COR-L47 (cell line): ENCODE measurements at regions not wholly inside any gene's neighbourhood (a gene's known extent, or its start where the extent isn't known, plus 50 kb on each side); places are given as distances from the start of the nearest gene placed in this dataset.
"Not testable (repeated sequence)": the region's sequence is repeated elsewhere in the genome, so short reads cannot be mapped to it uniquely, and the experiment has no call there.

Source experiments
- DNase-seq: peaks from one replicate; lab custom pipeline; 2025; lab: John Stamatoyannopoulos, UW

DNA sequence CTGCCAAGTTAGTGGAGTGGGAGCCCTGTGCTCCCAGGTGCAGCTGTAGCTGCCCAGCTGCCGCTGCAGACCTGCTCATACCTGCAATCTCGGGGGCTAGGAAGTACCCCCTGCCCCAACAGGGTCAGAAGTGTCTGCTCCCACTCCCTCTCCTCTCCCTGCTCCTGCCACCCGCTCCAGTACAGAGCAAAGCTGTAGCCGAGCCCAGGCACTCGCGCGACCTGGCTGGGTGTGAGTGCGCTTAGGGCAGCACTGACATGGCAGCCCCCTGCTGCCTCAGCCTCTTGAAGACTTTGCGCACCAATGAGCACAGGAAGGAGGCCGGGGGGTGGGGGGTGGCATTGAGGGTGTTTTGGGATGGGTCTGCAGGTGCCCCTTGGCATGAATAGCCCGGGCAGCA, 1951.4 kb downstream of the SUCLG1 start:
- no peak for DNase-seq

DNA sequence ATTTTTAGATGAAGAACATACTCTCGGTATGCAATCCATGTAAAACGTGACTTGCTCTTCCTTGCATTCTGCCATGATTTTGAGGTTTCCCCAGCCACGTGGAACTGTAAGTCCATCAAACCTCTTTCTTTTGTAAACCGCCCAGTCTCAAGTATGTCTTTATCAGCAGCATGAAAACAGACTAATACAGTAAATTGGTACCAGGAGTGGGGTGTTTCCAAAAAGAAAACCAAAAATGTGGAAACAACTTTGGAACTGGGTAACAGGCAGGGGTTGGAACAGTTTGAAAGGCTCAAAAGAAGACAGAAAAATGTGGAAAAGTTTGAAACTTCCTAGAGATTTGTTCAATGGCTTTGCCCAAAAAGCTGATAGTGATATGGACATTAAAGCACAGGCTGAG, 1957.9 kb downstream of the SUCLG1 start:
- no peak for DNase-seq

GRCh38 chr2:82498777-82499443, 1960.2 kb downstream of the SUCLG1 start:
- DNase-seq, result no peak

DNA sequence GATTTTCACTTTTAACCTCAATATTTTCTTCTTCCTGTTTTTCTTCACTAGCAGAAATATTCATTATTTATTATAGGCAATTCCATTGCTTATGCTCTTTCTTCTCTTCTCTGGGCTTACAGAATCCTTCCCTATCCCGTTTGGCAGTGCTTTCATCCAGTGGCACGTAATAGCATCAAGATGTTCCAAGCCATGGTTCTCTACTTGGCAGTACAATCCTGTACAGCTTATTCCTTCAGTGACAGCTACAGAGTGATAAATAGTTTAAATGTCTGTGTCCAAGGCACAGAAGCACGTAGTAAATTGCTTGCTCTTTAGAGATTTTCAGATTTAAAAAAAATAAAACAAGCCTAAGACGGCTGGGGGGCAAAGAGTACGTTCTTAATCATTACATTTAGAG, 1964.3 kb downstream of the SUCLG1 start:
- DNase-seq, result no peak

DNA sequence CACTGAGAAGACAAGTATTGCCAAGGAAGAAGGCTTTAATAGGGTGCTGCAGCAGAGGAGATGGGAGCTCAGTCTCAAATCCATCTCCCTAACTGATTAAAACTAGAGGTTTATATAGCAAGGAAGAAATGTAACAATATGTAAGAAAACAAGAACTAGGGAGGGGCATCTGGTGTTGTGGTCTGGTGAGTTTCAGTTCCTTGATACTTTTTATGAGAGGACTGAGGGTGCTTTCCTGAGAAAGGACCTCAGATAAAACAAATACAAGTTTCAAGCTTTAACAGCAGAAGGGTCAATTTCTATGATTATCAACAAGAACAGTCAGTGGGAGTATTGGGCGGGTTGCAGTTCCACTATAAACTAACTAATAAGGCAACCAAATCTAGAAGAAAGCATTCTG, 1967.5 kb downstream of the SUCLG1 start:
- no peak for DNase-seq

DNA sequence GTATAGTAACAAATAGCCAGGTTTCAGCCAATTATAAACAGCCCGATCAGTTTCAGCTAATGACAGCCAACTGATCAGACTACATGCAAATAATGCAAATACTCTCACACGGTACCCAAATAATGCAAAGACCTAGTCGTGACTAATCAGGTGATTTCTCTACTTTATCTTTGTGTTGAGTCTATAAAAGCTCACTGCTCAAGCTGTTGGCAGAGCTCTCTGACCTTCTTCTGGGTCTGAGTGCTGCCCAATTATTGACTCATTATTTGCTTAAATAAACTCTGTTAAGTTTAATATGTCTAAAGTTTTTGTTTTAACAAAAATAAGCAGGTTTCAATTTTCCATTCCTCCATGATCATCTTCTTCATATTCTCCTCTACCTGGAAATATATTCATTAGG, 1971.7 kb downstream of the SUCLG1 start:
- DNase-seq, result no peak

DNA sequence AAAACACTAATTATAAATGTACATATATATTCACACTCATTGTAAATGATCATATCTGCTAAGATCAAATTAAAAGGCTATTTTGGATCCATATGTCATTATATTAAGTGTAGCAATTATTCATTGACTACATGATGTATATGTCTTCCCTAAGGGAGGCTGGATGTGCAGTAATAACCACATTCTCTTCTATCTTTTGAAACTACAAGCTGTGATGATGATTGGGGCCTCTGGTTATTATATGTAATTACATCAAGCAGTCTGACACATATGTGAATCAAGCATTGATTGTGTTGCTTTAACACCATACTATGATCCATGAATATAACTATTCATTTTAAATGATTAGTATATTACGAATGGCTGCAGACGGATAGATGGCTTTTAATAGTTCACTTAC, 1973.4 kb downstream of the SUCLG1 start:
- no peak for DNase-seq

DNA sequence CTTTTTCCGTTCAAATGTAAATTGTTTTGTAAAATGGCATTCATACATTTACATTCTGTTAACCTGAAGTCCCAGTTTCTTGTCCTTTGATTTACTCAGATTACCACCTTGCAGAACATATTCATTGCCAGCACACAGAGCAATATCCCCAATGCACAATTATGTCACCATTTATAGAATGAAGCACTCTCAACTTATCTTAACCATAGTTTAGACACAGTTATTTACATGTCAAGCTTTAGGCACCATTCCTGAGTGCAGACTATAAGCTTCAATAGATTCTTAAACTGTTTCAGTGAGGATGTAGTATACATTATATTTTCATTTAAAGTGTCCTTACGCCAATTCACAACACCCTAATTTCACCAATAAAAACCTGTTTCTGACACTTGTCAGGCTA, 1977.9 kb downstream of the SUCLG1 start:
- no peak for DNase-seq

DNA sequence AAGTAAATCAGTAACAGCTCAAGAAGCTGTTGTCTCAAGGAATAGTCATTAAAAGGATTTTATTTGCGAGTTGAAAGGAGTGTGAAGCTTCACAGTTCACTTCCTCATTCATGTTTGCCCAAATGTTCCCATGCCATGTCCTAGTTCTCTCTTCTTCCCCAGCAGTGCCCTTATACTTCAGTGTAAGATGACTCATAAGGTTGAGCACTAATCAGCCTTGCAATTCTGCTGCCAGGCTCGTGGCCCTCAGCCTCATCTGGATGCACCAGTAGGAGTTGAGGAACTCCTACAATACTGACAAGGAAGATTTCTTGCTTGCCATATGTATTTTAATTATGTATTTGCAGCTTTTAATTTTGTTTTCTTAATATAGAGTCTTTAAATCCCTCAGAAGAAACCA, 1980.4 kb downstream of the SUCLG1 start:
- DNase-seq, result no peak

GRCh38 chr2:82476094-82476493, 1983.0 kb downstream of the SUCLG1 start:
- DNase-seq, result no peak

DNA sequence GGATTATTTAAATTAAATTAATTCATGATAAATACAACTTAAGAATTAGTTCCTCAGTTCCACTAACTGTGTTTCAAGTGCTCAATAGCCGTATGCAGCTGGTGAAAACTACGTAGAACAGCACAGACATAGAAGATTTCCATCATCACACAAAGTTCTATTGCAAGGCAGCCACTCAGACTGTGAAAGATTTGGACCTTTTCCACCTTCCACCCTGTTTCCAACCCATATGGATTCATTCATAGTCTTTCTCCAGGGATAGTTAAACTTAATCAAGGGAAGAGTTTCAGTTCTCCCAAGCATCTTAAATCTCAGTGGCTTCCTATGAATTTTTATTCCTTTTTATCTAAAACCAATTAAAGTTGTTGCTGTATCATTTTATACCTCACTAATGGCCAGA, 2030.8 kb downstream of the SUCLG1 start:
- no peak for DNase-seq

GRCh38 chr2:82412021-82412420, 2047.1 kb downstream of the SUCLG1 start:
- DNase-seq, result no peak

DNA sequence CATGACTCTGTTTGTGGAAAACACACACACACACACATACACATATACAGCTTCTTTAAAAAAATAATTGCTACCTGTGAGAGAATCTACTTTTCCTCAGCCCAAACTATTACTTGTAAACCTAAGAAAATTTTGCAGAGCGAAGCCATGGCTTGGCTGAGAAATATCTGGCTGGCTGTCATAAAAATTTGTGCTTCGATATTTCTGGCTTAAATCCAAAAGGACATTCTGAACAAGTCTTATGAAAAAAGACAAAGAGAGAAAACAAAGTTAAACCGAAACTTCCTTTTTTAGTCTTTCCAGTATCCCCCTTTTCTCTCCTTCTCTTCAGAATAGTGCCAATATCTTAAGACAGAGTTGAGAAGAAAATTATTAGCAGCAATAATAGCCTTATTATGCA, 2048.0 kb downstream of the SUCLG1 start:
- DNase-seq, result no peak

- DNase-seq, result no peak
Observed at GRCh38 chr2:82395531-82395930, 2063.5 kb downstream of the SUCLG1 start.

GRCh38 chr2:82391386-82391785, 2067.7 kb downstream of the SUCLG1 start:
- DNase-seq, result no peak

GRCh38 chr2:82355622-82356021, 2051.1 kb upstream of the LRRTM1 start:
- no peak for DNase-seq

GRCh38 chr2:82345910-82346309, 2041.4 kb upstream of the LRRTM1 start:
- DNase-seq, result no peak

DNA sequence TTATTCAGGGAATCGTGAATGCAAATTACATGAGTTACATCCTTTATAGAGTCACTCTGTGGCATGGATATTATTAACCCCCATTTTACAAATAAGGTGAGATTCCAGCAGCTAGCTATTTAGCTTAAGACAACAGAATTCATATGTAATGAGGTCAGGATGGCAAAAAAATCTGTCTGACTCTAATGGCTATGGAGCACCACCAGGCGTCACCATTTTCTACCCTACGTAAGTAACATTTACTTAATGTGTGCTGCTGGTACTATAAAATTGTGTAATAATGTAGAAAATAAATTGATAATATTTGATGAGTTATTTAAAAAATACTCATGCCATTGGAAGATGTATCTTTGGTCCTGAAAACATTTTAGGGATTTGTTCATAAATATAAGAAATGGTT, 2040.1 kb upstream of the LRRTM1 start:
- DNase-seq, result no peak

DNA sequence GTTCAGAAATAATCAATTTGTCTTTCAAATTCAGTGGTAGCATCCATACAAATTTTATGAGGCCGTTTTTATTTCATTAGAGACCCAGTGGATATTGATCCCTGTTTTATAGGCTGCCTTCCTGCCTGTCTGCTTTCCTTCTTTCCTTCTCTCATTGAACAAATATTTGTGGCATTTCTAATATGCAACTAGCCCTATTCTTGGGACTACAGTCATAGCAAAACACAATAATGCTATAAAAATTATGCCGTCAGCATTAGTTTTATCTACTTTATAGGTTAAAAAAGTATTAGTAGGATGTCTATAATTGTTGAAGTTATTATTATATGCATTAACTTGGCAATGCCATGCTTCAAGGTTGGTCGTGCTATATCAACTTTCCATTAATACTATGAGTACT, 2037.8 kb upstream of the LRRTM1 start:
- no peak for DNase-seq

DNA sequence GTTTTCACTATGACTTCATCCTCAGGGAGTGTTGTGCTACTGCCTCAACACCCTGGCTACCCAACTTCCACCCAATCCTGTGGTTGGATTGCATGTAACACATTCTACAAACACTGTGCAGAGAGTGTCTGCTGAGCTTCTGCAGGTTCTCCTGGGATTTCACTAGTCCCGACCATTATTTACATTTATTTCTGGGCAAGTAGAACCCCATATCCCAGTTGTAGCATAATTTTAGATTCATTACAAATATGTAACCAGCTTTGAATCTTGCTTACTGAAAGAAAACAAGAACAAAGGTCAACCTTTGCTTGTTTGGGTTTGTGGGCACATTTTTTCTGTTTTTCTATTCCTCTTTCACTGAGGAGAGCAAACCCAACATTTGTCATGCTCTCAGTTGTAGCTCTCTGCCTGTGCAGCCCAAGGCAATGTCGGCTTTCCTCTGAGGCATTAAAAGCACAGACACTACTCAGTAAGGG, 2036.1 kb upstream of the LRRTM1 start:
- no peak for DNase-seq

DNA sequence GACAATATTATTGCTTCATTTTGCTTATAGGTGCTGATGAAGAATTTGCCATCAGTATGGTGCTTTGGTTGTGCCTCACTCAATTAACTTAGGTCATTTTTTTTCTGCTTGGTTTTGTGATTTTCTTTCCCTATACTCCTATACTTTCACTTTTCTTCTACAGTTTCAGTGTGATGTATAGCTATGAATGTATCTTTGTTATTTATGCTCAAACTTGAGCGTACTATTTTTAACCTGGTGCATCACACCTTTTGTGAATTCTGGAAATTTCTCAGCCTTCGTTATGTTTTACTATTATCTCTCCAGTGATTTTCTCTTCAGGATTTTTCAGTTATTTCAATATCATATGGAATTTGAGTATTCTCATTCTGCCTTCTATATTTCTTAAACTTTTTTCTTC, 2035.3 kb upstream of the LRRTM1 start:
- no peak for DNase-seq

DNA sequence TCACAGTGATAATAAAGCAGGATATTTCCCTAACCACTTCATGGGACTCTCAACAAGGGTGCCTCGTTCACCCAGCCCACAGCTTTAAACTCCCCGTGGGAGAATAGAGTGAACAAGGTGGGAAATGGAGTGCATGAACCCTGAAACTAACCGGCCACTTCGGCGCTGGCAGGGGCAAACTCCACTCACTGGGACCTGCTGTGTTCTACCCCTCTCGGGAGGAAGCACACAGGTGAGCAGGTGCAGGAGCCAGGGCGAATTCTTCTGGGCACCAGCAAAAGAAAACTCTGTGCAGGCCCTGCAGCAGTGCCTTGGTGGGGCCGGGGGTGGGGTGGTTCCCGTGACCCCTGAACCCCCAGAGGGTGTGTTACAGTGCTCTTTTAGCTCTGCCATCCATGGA, 2029.1 kb upstream of the LRRTM1 start:
- DNase-seq, result no peak

DNA sequence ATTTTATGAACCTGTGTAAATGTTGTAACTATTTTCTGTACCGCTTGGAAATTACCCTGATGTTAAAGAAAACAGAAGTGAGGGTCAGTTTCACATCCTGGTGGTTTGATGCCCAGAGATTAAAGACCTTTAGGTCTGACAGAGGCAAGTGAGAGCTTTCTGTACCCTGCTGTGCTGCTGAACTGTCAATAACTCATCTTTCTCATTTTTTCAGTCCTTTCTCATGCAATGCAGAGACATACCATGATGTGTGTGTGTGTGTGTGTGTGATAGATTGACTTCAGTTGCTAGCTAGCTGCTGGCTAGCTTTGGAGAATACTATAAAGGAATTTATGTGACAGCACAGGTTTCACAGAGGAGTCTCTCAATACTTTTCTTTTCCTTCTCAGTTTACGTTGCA, 2025.6 kb upstream of the LRRTM1 start:
- no peak for DNase-seq

DNA sequence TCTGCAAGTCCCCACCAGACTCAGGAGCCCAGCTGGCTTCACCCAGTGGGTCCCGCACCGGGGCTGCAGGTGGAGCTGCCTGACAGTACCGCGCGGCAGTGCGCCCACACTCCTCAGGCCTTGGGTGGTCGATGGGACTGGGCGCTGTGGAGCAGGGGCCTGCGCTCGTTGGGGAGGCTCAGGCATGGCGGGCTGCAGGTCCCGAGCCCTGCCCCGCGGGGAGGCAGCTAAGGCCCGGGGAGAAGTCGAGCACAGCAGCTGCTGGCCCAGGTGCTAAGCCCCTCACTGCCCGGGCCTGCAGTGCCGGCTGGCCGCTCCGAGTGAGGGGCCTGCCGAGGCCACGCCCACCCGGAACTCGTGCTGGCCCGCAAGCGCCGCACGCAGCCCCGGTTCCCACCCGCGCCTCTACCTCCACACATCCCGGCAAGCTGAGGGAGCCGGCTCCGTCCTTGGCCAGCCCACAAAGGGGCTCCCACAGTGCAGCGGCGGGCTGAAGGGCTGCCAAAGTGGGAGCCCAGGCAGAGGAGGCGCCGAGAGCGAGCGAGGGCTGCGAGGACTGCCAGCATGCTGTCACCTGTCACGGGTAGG, 2021.7 kb upstream of the LRRTM1 start:
- DNase-seq, result not testable (repeated sequence)
